Activated naive CD8-positive, alpha-beta T cell treated with anti-CD3 and anti-CD28 coated beads, Interleukin-2, amount 50 U/mL, for 16 hours (primary cell): ENCODE measurements at regions not wholly inside any gene's neighbourhood (a gene's known extent, or its start where the extent isn't known, plus 50 kb on each side); places are given as distances from the start of the nearest gene placed in this dataset.

Experiments
- DNase-seq: peaks from one replicate; pipeline ENCODE4 v3.0.0-alpha.2; 2020; ENCODE audit warnings: low read depth, low spot score

DNA sequence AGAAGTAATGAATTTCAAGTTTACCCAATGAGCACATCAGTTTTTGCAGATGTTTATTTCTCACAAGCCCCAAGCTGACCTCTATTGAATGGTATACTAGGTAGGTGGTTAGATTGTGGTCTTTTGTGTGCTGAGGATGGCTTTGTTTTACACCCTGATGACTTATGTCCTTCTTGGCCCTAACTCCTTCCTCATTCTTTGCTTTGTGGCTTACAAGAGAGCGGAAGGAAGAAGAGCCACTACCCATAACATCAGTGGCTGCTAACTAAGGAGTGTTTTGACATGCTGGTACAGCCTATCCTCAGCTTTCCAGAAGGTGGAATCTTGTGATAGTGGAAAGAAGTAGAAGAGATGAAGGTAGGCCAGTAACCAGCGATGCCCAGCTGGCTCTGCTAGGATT lies 85.7 kb upstream of the NTRK2 start:
- no peak for DNase-seq

DNA sequence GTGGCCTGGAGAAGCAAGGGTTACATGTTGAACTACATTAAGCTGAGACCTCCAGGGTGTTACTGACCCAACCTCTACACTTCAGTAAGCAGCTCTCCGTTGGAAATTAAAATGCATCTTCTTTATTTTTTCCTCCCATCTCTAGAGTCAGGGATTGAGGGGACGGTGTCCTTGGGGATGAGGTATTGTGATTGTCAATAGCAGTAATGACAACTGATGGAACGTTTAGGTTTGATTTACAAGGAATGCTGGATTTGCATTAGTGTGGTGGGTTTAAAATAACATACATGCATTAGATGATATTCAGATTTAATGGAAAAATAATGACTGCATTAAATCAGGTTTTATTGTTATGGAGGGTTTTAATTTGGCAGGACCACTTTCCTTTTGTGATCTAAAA lies 82.9 kb upstream of the NTRK2 start:
- DNase-seq, result no peak

DNA sequence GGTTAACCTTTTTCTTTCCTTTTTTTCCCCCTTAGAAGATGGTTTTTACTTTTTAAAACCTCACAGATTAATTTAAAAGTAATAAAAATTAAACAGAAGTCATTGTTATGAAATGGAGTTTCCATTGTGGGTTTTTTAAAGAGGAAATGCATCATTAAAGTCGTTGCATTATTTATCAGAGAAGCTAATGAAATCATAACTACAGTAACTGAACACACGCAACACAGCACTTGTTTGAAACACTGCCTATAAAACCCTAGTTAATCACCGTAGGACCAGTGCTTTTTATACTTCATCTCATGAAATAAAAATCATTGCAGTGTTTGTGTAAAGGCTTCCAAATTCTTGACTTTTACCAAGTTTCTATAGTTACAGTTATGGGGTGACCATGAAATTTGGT lies 82.4 kb upstream of the NTRK2 start:
- no peak for DNase-seq

DNA sequence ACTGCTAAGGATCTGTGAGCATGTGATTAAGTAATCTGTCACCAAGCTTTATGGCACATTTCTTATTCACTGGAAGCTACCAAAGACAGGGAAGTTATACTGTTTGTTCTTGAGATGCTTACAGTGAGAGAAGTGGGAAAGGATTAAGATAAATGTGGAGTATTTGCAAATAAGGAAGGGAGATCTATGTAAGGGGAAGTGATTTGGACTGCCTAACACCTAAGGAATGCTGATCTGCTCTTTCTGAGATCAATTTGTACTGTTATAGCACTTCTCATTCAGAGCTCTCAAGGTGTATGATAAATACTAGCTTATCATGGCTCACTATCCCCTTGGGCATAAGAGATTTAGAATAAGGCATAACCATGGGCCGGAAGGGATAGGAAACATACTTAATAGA lies 80.0 kb upstream of the NTRK2 start:
- no peak for DNase-seq

DNA sequence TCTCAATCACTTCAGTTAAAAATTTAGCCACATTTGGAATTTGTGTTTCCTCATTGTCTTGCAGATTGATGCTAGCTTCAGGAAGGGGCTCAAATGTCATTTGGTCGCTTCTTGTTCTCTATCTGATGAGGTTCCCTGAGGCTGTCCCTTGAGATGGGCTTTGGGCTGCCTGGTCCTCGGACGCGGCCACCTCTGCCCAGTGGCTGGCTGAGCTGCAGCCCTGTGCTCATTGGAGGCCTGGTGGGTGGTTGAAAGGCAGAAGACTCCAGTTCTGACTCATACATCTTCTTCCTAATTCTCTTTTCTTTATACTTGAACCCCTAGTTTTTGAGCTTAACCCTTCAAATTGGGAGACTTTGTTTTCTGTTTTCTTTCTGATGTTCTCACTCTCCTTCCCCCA lies 78.8 kb upstream of the NTRK2 start:
- DNase-seq, result no peak

DNA sequence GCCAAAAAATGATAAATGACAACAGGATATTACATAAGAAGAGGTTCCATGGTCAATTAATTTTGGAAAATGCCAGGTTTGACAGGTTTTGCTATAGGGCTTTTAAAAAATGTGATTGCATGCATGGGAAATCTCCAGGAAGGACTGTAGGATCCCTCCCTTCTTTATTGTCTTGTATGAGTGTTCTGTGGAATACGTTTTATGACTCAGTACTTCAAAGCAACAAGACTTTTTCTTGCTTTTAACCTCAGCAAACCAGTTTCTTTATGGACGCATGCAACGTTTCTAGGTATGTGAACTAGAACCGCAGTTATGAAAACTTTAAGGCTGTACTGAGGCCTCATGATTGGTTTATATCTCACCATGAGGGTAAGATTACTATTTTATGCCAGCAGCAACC lies 76.6 kb upstream of the NTRK2 start:
- DNase-seq, result no peak

DNA sequence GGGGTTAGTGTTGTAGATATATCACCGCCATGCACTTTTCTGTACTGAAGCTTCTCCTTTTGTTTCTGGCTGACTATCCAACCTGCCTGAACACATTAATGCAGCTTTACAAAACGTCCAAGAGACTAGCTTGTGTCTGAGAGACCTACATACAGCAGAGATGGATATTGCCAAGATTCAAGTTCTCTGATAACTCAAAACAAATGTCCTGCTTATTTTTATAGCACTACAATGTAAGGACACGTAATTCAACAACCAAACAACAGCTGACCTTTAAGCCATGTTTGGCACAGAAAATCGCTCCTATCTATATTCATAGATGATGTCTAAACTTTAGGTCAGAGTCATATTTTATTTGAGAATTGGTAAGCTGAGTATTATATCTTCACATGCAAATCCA lies 76.2 kb upstream of the NTRK2 start:
- DNase-seq, result no peak

DNA sequence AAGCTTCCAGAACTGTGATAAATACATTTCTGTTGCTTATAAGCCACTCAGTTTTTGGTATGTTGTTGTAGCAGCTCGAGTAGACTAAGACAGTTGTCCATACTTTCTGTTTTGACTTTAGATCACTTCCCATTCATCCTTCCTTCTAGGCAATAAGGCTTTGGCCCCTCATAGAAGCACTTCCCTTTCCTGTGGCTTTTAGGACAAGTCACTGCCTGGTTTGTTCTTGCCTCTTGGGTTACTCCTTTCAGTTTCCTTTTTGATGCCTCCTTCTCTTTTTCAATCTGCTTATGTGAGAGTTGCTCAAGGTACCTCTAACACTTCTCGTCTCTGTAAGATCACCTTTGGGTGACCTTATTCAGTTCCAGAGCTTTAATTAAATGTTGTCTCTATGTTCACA lies 72.4 kb upstream of the NTRK2 start:
- DNase-seq, result no peak

DNA sequence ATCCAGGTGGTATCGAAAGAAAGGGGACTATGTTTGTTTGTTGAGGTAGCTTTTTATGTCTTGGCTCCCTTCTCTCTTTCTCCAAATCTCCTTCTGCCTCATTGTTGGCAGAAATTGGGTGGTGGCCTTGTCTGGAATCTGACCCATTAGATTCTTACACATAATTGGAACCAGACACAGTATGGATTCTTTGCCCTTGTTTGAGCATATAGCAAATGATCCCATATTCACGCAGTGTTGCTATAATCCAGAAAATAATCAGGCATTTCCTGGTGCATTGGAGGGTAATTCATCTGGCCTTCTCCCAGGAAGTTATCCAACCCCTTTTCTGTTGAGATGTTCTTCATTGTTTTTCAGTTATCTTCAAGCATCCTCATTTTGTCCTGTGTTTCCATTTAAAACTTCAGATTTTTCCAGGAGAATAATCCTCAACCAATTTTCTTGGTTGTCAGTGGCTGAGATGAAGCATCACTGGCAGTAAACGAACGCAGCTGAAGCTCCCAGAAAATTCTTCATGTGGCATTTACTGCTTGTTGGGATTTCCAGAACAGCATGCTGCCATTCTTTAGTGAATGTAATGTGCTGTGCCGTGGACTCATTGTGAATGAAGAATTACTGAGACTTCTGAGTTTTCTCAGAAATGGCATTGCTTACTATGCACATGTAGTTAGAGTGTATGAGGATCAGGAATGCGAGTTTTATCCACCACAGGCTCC lies 70.5 kb upstream of the NTRK2 start:
- DNase-seq, result no peak

DNA sequence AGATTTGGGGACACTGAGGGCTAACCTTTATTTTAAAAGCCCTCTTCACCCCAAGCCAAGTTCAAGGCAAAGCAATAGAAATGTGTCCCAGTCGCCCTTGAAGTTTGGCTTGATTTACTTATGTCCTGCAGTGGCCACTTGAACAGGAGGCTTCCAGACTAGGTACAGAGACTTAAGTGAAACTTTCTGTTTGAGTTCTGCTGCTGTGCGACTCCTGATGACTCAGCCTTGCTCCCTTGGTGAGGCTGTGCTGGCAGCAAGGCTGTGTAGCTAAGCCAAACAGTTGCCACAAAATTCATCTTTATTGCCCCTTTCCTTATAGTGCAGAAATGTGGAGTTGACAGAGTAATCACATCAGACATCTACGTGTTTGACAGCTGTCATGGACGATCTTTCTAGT lies 68.8 kb upstream of the NTRK2 start:
- DNase-seq, result no peak

DNA sequence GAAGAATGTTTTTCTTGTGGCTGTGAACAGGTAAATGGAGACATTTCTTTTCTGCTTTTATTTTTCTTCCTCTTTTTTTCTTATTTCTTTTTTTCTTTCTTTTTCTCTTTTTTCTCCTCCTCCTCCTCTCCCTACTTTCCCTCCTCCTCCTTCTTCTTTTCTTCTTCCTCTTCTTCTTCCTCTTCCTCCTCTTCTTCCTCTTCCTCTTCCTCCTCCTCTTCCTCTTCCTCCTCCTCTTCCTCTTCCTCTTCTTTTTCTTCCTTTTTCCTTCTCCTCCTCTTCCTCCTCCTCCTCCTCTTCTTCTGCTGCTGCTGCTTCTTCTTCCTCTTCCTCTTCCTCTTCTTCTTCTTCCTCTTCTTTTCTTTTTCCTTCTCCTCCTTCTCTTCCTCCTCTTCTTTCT lies 65.3 kb upstream of the NTRK2 start:
- no peak for DNase-seq

DNA sequence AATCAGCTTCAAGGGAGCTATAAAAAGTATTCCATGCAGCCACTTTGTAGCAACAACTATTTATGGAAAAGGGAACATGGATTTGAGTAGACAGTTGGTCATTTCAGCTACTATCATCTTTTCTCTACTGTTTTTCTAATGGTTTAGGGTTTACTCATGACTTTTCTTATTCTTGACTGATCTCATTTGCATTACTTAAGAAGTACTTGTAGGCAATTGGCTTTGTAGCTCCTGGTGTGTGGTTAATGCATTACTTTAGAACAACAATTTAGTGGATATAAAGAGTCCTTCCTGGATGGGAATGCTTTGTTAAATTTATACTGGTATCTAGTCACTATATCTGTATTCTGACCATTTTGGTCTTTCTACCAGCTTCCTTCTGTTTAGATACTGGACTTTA lies 59.8 kb upstream of the NTRK2 start:
- DNase-seq, result no peak

DNA sequence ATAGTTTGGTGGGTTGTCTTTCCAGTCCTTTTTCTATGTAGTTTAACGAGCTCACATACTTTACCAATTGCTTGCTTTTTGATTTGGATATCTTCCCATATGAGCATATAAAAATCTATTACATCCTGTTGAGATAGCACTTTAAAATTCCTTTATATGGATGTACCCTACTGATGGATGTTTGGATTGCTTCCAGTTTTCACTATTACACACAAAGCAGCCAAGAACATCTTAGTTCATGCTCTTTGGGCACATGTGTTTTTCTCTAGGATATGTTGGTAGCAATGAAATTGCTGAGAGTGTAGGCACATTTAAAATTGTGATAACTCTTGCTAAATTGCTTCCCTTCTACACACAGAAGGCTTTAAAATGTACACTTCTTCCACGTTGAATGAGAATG lies 56.1 kb upstream of the NTRK2 start:
- DNase-seq, result no peak

DNA sequence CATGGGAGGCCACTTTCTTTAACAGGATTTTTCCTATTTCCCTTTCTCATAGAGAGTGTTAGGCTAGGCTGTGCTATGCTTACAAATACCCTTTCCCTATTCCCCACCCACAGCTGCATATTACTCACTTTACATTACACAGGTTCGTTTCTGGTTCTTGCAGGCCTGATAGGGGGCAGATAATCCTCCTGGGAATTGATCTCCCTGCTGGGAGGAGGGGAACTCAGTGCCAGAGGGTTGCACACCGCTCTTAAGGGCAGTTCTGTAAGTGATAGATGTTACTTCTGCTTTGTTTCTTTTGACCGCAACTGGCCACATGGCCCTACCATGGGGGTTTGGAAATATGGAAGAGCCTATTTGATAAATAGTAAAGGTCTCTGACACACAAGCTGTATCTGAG lies 54.0 kb upstream of the NTRK2 start:
- no peak for DNase-seq

DNA sequence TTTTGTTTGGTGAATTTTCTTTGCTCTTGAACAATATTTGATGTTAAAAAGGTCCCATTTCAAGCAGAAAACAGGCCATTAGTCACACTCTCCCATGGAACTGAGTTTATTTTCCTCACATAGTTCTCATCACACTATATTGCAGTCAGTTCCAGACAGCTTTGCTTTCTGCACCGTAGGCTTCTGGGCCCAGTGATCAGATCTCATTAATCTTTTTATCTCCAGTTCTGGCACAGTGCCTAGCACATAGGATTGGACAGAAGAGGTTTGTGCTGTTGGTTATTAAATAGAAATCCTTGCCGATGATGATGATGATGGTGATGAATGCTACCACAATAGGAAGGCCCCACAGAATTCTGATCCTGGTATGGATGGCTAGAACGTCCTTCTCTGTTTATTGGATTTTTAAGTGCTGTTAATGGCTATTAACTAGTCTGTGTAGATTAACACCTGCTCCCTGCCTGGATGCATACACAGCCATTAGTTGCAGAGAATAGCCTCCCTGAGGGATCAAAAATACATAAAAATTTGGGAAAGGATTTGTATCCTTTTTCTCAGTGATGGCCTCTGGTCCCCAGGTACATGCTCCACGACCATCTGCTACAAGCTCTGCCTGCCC lies 52.0 kb upstream of the NTRK2 start:
- no peak for DNase-seq
